GM12875 (cell line): ENCODE measurements at regions not wholly inside any gene's neighbourhood (a gene's known extent, or its start where the extent isn't known, plus 50 kb on each side); places are given as distances from the start of the nearest gene placed in this dataset.

Experiments used
- H3K4me3 ChIP-seq: one replicate; pipeline ENCODE4 v1.5.1; 2011; ENCODE audit warnings: low read depth, low read length, control low read depth
- CTCF ChIP-seq: IDR thresholded peaks from 2 replicates; pipeline ENCODE4 v1.5.1; 2011; ENCODE audit warnings: low read depth, mild to moderate bottlenecking, control low read depth, inconsistent platforms, low read length, moderate library complexity, borderline replicate concordance; ENCODE audit not compliant: insufficient read depth

- no peak for TF ChIP-seq CTCF
- no peak overlapping the region for H3K4me3 ChIP-seq
Observed at GRCh38 chr18:73697353-73697752, 450.3 kb downstream of the FBXO15 start.

- TF ChIP-seq CTCF = no peak
- H3K4me3 ChIP-seq = no peak overlapping the region
Observed at GRCh38 chr18:73696698-73697097, 450.9 kb downstream of the FBXO15 start.

- no peak overlapping the region for H3K4me3 ChIP-seq
- TF ChIP-seq CTCF = no peak
Observed at GRCh38 chr18:73696171-73696570, 451.5 kb downstream of the FBXO15 start.

- no peak overlapping the region for H3K4me3 ChIP-seq
- TF ChIP-seq CTCF = no peak
Observed at GRCh38 chr18:73693091-73693490, 454.5 kb downstream of the FBXO15 start.

GRCh38 chr18:73691624-73692023 lies 456.0 kb downstream of the FBXO15 start:
- H3K4me3 ChIP-seq = no peak overlapping the region
- TF ChIP-seq CTCF = no peak

GRCh38 chr18:73691118-73691517 lies 456.5 kb downstream of the FBXO15 start:
- no peak overlapping the region for H3K4me3 ChIP-seq
- TF ChIP-seq CTCF = no peak

- H3K4me3 ChIP-seq = no peak overlapping the region
- TF ChIP-seq CTCF = no peak
Observed at GRCh38 chr18:73690222-73690621, 457.4 kb downstream of the FBXO15 start.
